Hepatocyte (in vitro differentiated cells): ENCODE measurements at regions not wholly inside any gene's neighbourhood (a gene's known extent, or its start where the extent isn't known, plus 50 kb on each side); places are given as distances from the start of the nearest gene placed in this dataset.

Experiments used
- DNase-seq: peaks from one replicate; pipeline ENCODE4 v3.0.0-alpha.2; 2016; ENCODE audit warnings: low spot score
- H2AFZ ChIP-seq: fragments of 200-600 bp; sonication (generic); 2 replicates; pipeline ENCODE4 v1.6.0; 2016; ENCODE audit warnings: antibody characterized with exemption, mild to moderate bottlenecking
- H3K27ac ChIP-seq: fragments of 200-600 bp; sonication (generic); 2 replicates; pipeline ENCODE4 v1.5.1; 2016; ENCODE audit warnings: mild to moderate bottlenecking
- H3K27me3 ChIP-seq: fragments of 200-600 bp; sonication (generic); 2 replicates; pipeline ENCODE4 v1.6.1; 2016
- H3K36me3 ChIP-seq: fragments of 200-600 bp; sonication (generic); replicated peaks from 2 replicates; pipeline ENCODE4 v1.5.1; 2016; ENCODE audit warnings: low read depth; ENCODE audit not compliant: insufficient read depth
- H3K4me1 ChIP-seq: fragments of 200-600 bp; sonication (generic); 2 replicates; pipeline ENCODE4 v1.5.1; 2016; ENCODE audit warnings: mild to moderate bottlenecking, moderate library complexity; ENCODE audit not compliant: insufficient read depth
- H3K4me2 ChIP-seq: fragments of 200-600 bp; sonication (generic); 2 replicates; pipeline ENCODE4 v1.6.0; 2016
- H3K4me3 ChIP-seq: fragments of 200-600 bp; sonication (generic); 2 replicates; pipeline ENCODE4 v1.5.1; 2016; ENCODE audit warnings: mild to moderate bottlenecking
- H3K79me2 ChIP-seq: fragments of 200-600 bp; sonication (generic); 2 replicates; pipeline ENCODE4 v1.6.0; 2017; ENCODE audit warnings: mild to moderate bottlenecking
- H3K9me2 ChIP-seq: fragments of 200-600 bp; sonication (generic); replicated peaks from 2 replicates; pipeline ENCODE4 v1.6.0; 2017; ENCODE audit warnings: mild to moderate bottlenecking; ENCODE audit not compliant: insufficient read depth
- H3K9me3 ChIP-seq: fragments of 200-600 bp; sonication (generic); 2 replicates; pipeline ENCODE4 v1.5.1; 2016; ENCODE audit warnings: low read depth, mild to moderate bottlenecking
- H4K20me1 ChIP-seq: fragments of 200-600 bp; sonication (generic); 2 replicates; pipeline ENCODE4 v1.6.0; 2016; ENCODE audit warnings: mild to moderate bottlenecking; ENCODE audit not compliant: insufficient read depth, poor library complexity, severe bottlenecking
- CTCF ChIP-seq: fragments of 200-600 bp; sonication (generic); IDR thresholded peaks from 2 replicates; pipeline ENCODE4 v1.5.1; 2016; ENCODE audit warnings: antibody characterized with exemption, mild to moderate bottlenecking; ENCODE audit not compliant: poor library complexity
- EZH2 ChIP-seq: fragments of 200-600 bp; sonication (generic); IDR thresholded peaks from 2 replicates; pipeline ENCODE4 v1.6.1; 2016; ENCODE audit warnings: antibody characterized with exemption, mild to moderate bottlenecking, borderline replicate concordance
- EZH2phosphoT487 ChIP-seq: fragments of 200-600 bp; sonication (generic); IDR thresholded peaks from one replicate; pipeline ENCODE4 v1.6.1; 2018; ENCODE audit warnings: antibody characterized with exemption, mild to moderate bottlenecking, low read depth, moderate library complexity; ENCODE audit not compliant: unreplicated experiment, severe bottlenecking
- WGBS: methylation state at CpG from one replicate; pipeline ENCODE4 v1.1.6; 2016; ENCODE audit warnings: low lambda C conversion rate; ENCODE audit errors: missing lambda C conversion rate; 5-methylcytosine and 5-hydroxymethylcytosine counted together

GRCh38 chr13:102508411-102508810 is 88.4 kb upstream of the TPP2 start:
- no peak for TF ChIP-seq EZH2
- TF ChIP-seq EZH2phosphoT487 = no peak
- TF ChIP-seq CTCF = no peak

GRCh38 chr13:102504002-102504401 is 92.8 kb upstream of the TPP2 start:
- Histone ChIP-seq H3K9me2 (no peaks in the 10 kb centered on the region), H3K36me3 (no peaks in the 10 kb centered on the region), H3K4me1 (no peaks in the 10 kb centered on the region), H3K9me3 (no peaks in the 10 kb centered on the region), H3K4me3 (no peak overlapping the region), H3K27me3 (no peaks in the 10 kb centered on the region), H2AFZ (no peak overlapping the region), H3K79me2 (no peaks in the 10 kb centered on the region), H3K4me2 (no peak overlapping the region), H4K20me1 (no peaks in the 10 kb centered on the region), H3K27ac (no peak overlapping the region)
- WGBS = 91% methylated on average over 4 of the region's 4 CpGs
- TF ChIP-seq CTCF = no peak
- TF ChIP-seq EZH2 = no peak
- TF ChIP-seq EZH2phosphoT487 = no peak
- DNase-seq = no peak

More at GRCh38 chr13:102508411-102508810, 88.4 kb upstream of the TPP2 start:
- Histone ChIP-seq H3K9me2 (no peaks in the 10 kb centered on the region), H3K79me2 (no peaks in the 10 kb centered on the region), H3K27ac (no peak overlapping the region), H3K9me3 (no peaks in the 10 kb centered on the region), H2AFZ (no peak overlapping the region), H3K27me3 (no peaks in the 10 kb centered on the region), H4K20me1 (no peaks in the 10 kb centered on the region), H3K4me1 (no peaks in the 10 kb centered on the region), H3K4me2 (no peak overlapping the region), H3K36me3 (no peaks in the 10 kb centered on the region), H3K4me3 (no peak overlapping the region)
- no peak for DNase-seq

GRCh38 chr13:102495663-102496062 is 93.8 kb upstream of the FGF14 start:
- Histone ChIP-seq H2AFZ (no peak overlapping the region), H3K27me3 (no peaks in the 10 kb centered on the region), H3K27ac (no peak overlapping the region), H3K4me2 (no peak overlapping the region), H4K20me1 (no peaks in the 10 kb centered on the region), H3K36me3 (no peaks in the 10 kb centered on the region), H3K4me3 (no peak overlapping the region), H3K9me3 (no peaks in the 10 kb centered on the region), H3K9me2 (no peaks in the 10 kb centered on the region), H3K4me1 (no peaks in the 10 kb centered on the region), H3K79me2 (no peaks in the 10 kb centered on the region)
- WGBS = 47% methylated on average over 1 of the region's 1 CpG
- DNase-seq = no peak
- TF ChIP-seq EZH2 = no peak
- TF ChIP-seq CTCF = no peak
- no peak for TF ChIP-seq EZH2phosphoT487

GRCh38 chr13:102487330-102487729 is 85.5 kb upstream of the FGF14 start:
- Histone ChIP-seq H3K9me2 (no peaks in the 10 kb centered on the region), H3K27me3 (no peaks in the 10 kb centered on the region), H2AFZ (no peak overlapping the region), H3K27ac (no peak overlapping the region), H3K4me1 (no peaks in the 10 kb centered on the region), H3K4me2 (no peak overlapping the region), H3K9me3 (no peaks in the 10 kb centered on the region), H3K36me3 (no peaks in the 10 kb centered on the region), H3K4me3 (no peak overlapping the region), H4K20me1 (no peaks in the 10 kb centered on the region), H3K79me2 (no peaks in the 10 kb centered on the region)
- 55% methylated on average over 2 of the region's 2 CpGs for WGBS
- TF ChIP-seq CTCF (no peak), EZH2 (no peak), EZH2phosphoT487 (no peak)
- DNase-seq = no peak
